ENCODE measurements at regions not wholly inside any gene's neighbourhood (a gene's known extent, or its start where the extent isn't known, plus 50 kb on each side); places are given as distances from the start of the nearest gene placed in this dataset.

- no peak for DNase-seq (ENCODE audit: low read depth in 3 of 3)
Measured at GRCh38 chr15:26477044-26477443, 295.8 kb downstream of the GABRB3 start.

- DNase-seq (ENCODE audit: low read depth in 3 of 3) = no peak
Measured at GRCh38 chr15:26475554-26475953, 297.3 kb downstream of the GABRB3 start.

GRCh38 chr15:26472661-26473060, 300.2 kb downstream of the GABRB3 start:
- no peak for DNase-seq (ENCODE audit: low read depth in 3 of 3)

GRCh38 chr15:26461847-26462608, 310.8 kb downstream of the GABRB3 start:
- DNase-seq (ENCODE audit: low read depth in 3 of 3) = no peak

- DNase-seq (ENCODE audit: low read depth in 3 of 3) = no peak
Measured at GRCh38 chr15:26460165-26460564, 312.7 kb downstream of the GABRB3 start.

- no peak for DNase-seq (ENCODE audit: low read depth in 3 of 3)
Measured at GRCh38 chr15:26455828-26456227, 317.0 kb downstream of the GABRB3 start.

- DNase-seq (ENCODE audit: low read depth in 3 of 3) = no peak
Measured at GRCh38 chr15:26453914-26454313, 319.0 kb downstream of the GABRB3 start.

GRCh38 chr15:26451995-26452394, 320.9 kb downstream of the GABRB3 start:
- DNase-seq (ENCODE audit: low read depth in 3 of 3) = no peak

- no peak for DNase-seq (ENCODE audit: low read depth in 3 of 3)
Measured at GRCh38 chr15:26449291-26449690, 323.6 kb downstream of the GABRB3 start.

- no peak for DNase-seq (ENCODE audit: low read depth in 3 of 3)
Measured at GRCh38 chr15:26443321-26443720, 329.5 kb downstream of the GABRB3 start.

GRCh38 chr15:26442680-26443079, 330.2 kb downstream of the GABRB3 start:
- DNase-seq (ENCODE audit: low read depth in 3 of 3) = no peak

GRCh38 chr15:26439681-26440080, 333.2 kb downstream of the GABRB3 start:
- no peak for DNase-seq (ENCODE audit: low read depth in 3 of 3)

- no peak for DNase-seq (ENCODE audit: low read depth in 3 of 3)
Measured at GRCh38 chr15:26438718-26439117, 334.1 kb downstream of the GABRB3 start.

- DNase-seq (ENCODE audit: low read depth in 3 of 3) = no peak
Measured at GRCh38 chr15:26438316-26438715, 334.6 kb downstream of the GABRB3 start.

- no peak for DNase-seq (ENCODE audit: low read depth in 3 of 3)
Measured at GRCh38 chr15:26433818-26434217, 339.0 kb downstream of the GABRB3 start.

- no peak for DNase-seq (ENCODE audit: low read depth in 3 of 3)
Measured at GRCh38 chr15:26433060-26433459, 339.8 kb downstream of the GABRB3 start.

GRCh38 chr15:26421065-26421464, 351.8 kb downstream of the GABRB3 start:
- no peak for DNase-seq (ENCODE audit: low read depth in 3 of 3)

- DNase-seq (ENCODE audit: low read depth in 3 of 3) = no peak
Measured at GRCh38 chr15:26395624-26396023, 377.2 kb downstream of the GABRB3 start.

- DNase-seq (ENCODE audit: low read depth in 3 of 3) = no peak
Measured at GRCh38 chr15:26394801-26395200, 378.1 kb downstream of the GABRB3 start.

- no peak for DNase-seq (ENCODE audit: low read depth in 3 of 3)
Measured at GRCh38 chr15:26392956-26393355, 379.9 kb downstream of the GABRB3 start.

- DNase-seq (ENCODE audit: low read depth in 3 of 3) = no peak
Measured at GRCh38 chr15:26391567-26392194, 381.2 kb downstream of the GABRB3 start.

GRCh38 chr15:26382444-26383072, 390.3 kb downstream of the GABRB3 start:
- DNase-seq (ENCODE audit: low read depth in 3 of 3) = no peak

GRCh38 chr15:26378304-26378703, 394.6 kb downstream of the GABRB3 start:
- DNase-seq (ENCODE audit: low read depth in 3 of 3) = no peak
